ENCODE measurements at regions not wholly inside any gene's neighbourhood (a gene's known extent, or its start where the extent isn't known, plus 50 kb on each side); places are given as distances from the start of the nearest gene placed in this dataset.

GRCh38 chr11:37858398-37858797 is 1260.4 kb upstream of the RAG2 start:
- no CpG with 5 or more reads among the region's 1 CpG for WGBS (ENCODE audit: extremely low coverage, insufficient read length, low lambda C conversion rate)

More at GRCh38 chr11:37858398-37858797, 1260.4 kb upstream of the RAG2 start:
- DNase-seq, result no peak
- no peaks in the 10 kb centered on the region for H3K79me2 ChIP-seq (ENCODE audit: insufficient read depth, low read length)
- peaks cover 0 to 9% (median 2%) of the 10 kb centered on the region in 3 experiments; a peak in 4 of 7 replicates for H3K36me3 Mint-ChIP-seq (ENCODE audit: insufficient read depth in 1 of 3, low read depth in 3 of 3)
- H3T11ph ChIP-seq (ENCODE audit: low read length), result no peak overlapping the region
- no peak overlapping the region for H2BK12ac ChIP-seq (ENCODE audit: insufficient read length, low read depth, low read length)
- H3K27ac ChIP-seq (ENCODE audit: insufficient read length, low read depth, low read length), result no peak overlapping the region
- H3K23ac ChIP-seq (ENCODE audit: insufficient read length, low read depth, low read length), result no peak overlapping the region
- H3K18ac ChIP-seq (ENCODE audit: insufficient read length, low read depth, low read length), result no peak overlapping the region
- peaks cover 4 to 8% of the 10 kb centered on the region in 2 experiments; a peak in 4 of 5 replicates for H3K9me3 Mint-ChIP-seq
- no peak overlapping the region for H2BK20ac ChIP-seq (ENCODE audit: low read depth, low read length, poor library complexity, severe bottlenecking)
- no peak overlapping the region for H4K5ac ChIP-seq (ENCODE audit: insufficient read length, low read depth, low read length)
- H3K4me1 Mint-ChIP-seq, result peaks cover 18% of the 10 kb centered on the region in 2 experiments
- H2AFZ ChIP-seq (ENCODE audit: low read length), result no peak overlapping the region
- no peak overlapping the region for H3K27ac Mint-ChIP-seq
- no peaks in the 10 kb centered on the region for H3K27me3 Mint-ChIP-seq (ENCODE audit: low read depth)
- H3K4ac ChIP-seq (ENCODE audit: low read depth, low read length), result no peak overlapping the region
- H3K14ac ChIP-seq (ENCODE audit: insufficient read depth, low read length), result no peak overlapping the region
- H4K91ac ChIP-seq (ENCODE audit: insufficient read length, low read depth, low read length), result no peak overlapping the region
- no peaks in the 10 kb centered on the region for H3K9me3 ChIP-seq (ENCODE audit: control insufficient read depth, low read depth, low read length)
- no peak overlapping the region for H2AK5ac ChIP-seq (ENCODE audit: insufficient read length, low read length)
- no peaks in the 10 kb centered on the region for H4K20me1 ChIP-seq (ENCODE audit: control insufficient read depth, insufficient read depth, insufficient read length)
- no peak overlapping the region for H3K9ac ChIP-seq (ENCODE audit: extremely low read depth, insufficient read length, low read length)
- TF ChIP-seq CTCF (conservative IDR thresholded peaks at IDR 0.05), result peak; percentile 53
- no peak overlapping the region for H2BK15ac ChIP-seq (ENCODE audit: low read depth, low read length)
- no peaks in the 10 kb centered on the region for H3K23me2 ChIP-seq (ENCODE audit: insufficient read length, low read depth, low read length, poor library complexity, severe bottlenecking)
- H3K27me3 ChIP-seq (ENCODE audit: insufficient read depth, low read length), result no peaks in the 10 kb centered on the region
- H3K79me1 ChIP-seq (ENCODE audit: insufficient read depth, low read depth, low read length, poor library complexity, severe bottlenecking), result no peaks in the 10 kb centered on the region
- no peak overlapping the region for H3K4me2 ChIP-seq (ENCODE audit: insufficient read depth, insufficient read length, low read length)
- H3K56ac ChIP-seq (ENCODE audit: insufficient read length, low read depth, low read length), result no peak overlapping the region
- no peak overlapping the region for H4K8ac ChIP-seq (replicated peaks; ENCODE audit: insufficient read length, low read depth, low read length)
- H3K4me3 Mint-ChIP-seq, result no peak overlapping the region
- no peak overlapping the region for H2BK5ac ChIP-seq (ENCODE audit: insufficient read length, low read length)
- H2BK120ac ChIP-seq (ENCODE audit: low read depth, low read length, poor library complexity, severe bottlenecking), result no peak overlapping the region
- no peaks in the 10 kb centered on the region; the same call in 1 of the 2 replicates for H3K4me1 ChIP-seq (ENCODE audit: insufficient read depth, low read length)
